K562 (cell line): ENCODE measurements at regions not wholly inside any gene's neighbourhood (a gene's known extent, or its start where the extent isn't known, plus 50 kb on each side); places are given as distances from the start of the nearest gene placed in this dataset.

Experiments used
- ATAC-seq: fragments of 200-7000 bp; cut with Tn5 transposase; 3 replicates; pipeline ENCODE4 v1.9.1; 2020; ENCODE audit warnings: moderate library complexity
- BruUV-seq: library from RNA; stranded (reverse); fragments of 400-500 nt; replicated peaks from 2 replicates; lab custom pipeline; 2021; lab: Mats Ljungman, UMichigan
- CTCF ChIA-PET: fragments of 300-600 bp; formaldehyde crosslinking; extraction: SDS; loops from one replicate; lab custom pipeline; 2021; ENCODE audit warnings: low intra/inter-chr PET ratio; lab: Yijun Ruan, JAX
- POLR2A ChIA-PET: fragments of 300-600, 350-650 bp; sonication (Branson Sonifier 250); formaldehyde crosslinking; extraction: SDS; loops from one replicate; lab custom pipeline; 2021; ENCODE audit warnings: antibody characterized with exemption, inconsistent platforms; lab: Yijun Ruan, JAX
- DNase-seq, 4 experiments: peaks; one replicate each; pipeline versions ENCODE4 v3.0.0 to v3.0.0-alpha.2; 2011 to 2018; ENCODE audit warnings: low spot score in 3 of 4, mixed read lengths in 3 of 4; ENCODE audit errors: extremely low read depth in 1 of 4
- FAIRE-seq: peaks from 2 replicates; lab custom pipeline; 2011; peaks lifted over from hg19 to GRCh38; lab: Jason Lieb, UNC
- H2AFZ ChIP-seq: 2 replicates; pipeline ENCODE4 v1.6.0; 2011; ENCODE audit warnings: low read depth, low read length, control low read depth, inconsistent platforms
- H3K27ac ChIP-seq: fragments of 200-600 bp; 3 replicates; pipeline ENCODE4 v1.8.0; 2011; ENCODE audit warnings: low read depth, mild to moderate bottlenecking, control low read depth, inconsistent platforms, low read length, moderate library complexity, mixed read lengths; ENCODE audit errors: extremely low read depth
- H3K27me3 ChIP-seq, 2 experiments: fragments of 300-600 bp in 1 of 2; 2 replicates in 1 of 2; 3 replicates in 1 of 2; pipeline versions ENCODE4 v1.6.0 to v1.8.0; 2011; ENCODE audit warnings: inconsistent platforms in 2 of 2, low read length in 2 of 2, mild to moderate bottlenecking in 1 of 2, mixed read lengths in 1 of 2, moderate library complexity in 1 of 2; ENCODE audit not compliant: control insufficient read depth in 2 of 2, insufficient read depth in 2 of 2
- H3K36me3 ChIP-seq: fragments of 300-600 bp; 3 replicates; pipeline ENCODE4 v1.8.0; 2011; ENCODE audit warnings: mild to moderate bottlenecking, low read length, inconsistent platforms; ENCODE audit not compliant: control insufficient read depth, insufficient read depth
- H3K4me1 ChIP-seq, 2 experiments: fragments of 200-600 bp in 1 of 2; replicated peaks in 1 of 2; 2 replicates in 1 of 2; 3 replicates in 1 of 2; pipeline versions ENCODE4 v1.5.1 to v1.8.0; 2011; ENCODE audit warnings: inconsistent platforms in 2 of 2, low read length in 2 of 2, mild to moderate bottlenecking in 1 of 2, mixed read lengths in 1 of 2, moderate library complexity in 1 of 2; ENCODE audit not compliant: control insufficient read depth in 2 of 2, insufficient read depth in 2 of 2
- H3K4me2 ChIP-seq: 2 replicates; pipeline ENCODE4 v1.6.1; 2011; ENCODE audit warnings: low read length, control low read depth, inconsistent platforms, mixed read lengths; ENCODE audit not compliant: insufficient read depth
- H3K4me3 ChIP-seq: fragments of 200-600 bp; sonication (generic), shearing (Covaris generic); 2 replicates; pipeline ENCODE4 v1.5.1; 2016; ENCODE audit warnings: control low read depth, inconsistent platforms
- H3K79me2 ChIP-seq: fragments of 200-600 bp; 3 replicates; pipeline ENCODE4 v1.8.0; 2011; ENCODE audit warnings: low read length, inconsistent platforms; ENCODE audit not compliant: control insufficient read depth, insufficient read depth
- H3K9ac ChIP-seq, 2 experiments: 2 replicates each; pipeline versions ENCODE4 v1.6.0 to v1.6.1; 2011; ENCODE audit warnings: low read depth in 2 of 2, low read length in 2 of 2, control low read depth in 1 of 2, inconsistent platforms in 1 of 2, mild to moderate bottlenecking in 1 of 2, mixed read lengths in 1 of 2; ENCODE audit not compliant: insufficient read depth in 1 of 2
- H3K9me1 ChIP-seq: one replicate; pipeline ENCODE4 v1.6.0; 2011; ENCODE audit warnings: inconsistent platforms, mild to moderate bottlenecking, low read length, moderate library complexity; ENCODE audit not compliant: control insufficient read depth, insufficient read depth
- H3K9me3 ChIP-seq: replicated peaks from 2 replicates; pipeline ENCODE4 v1.5.1; 2011; ENCODE audit warnings: low read depth, low read length, inconsistent platforms; ENCODE audit not compliant: control insufficient read depth, insufficient read depth
- H4K20me1 ChIP-seq: replicated peaks from 2 replicates; pipeline ENCODE4 v1.6.1; 2011; ENCODE audit warnings: low read length, inconsistent platforms, mixed read lengths; ENCODE audit not compliant: control insufficient read depth, insufficient read depth
- CBX2 ChIP-seq: fragments of 200-600 bp; sonication (generic); IDR thresholded peaks from one replicate; pipeline ENCODE4 v1.6.1; 2012; ENCODE audit warnings: mild to moderate bottlenecking, low read length, inconsistent platforms; ENCODE audit not compliant: insufficient read depth, poor library complexity, severe bottlenecking
- CHCHD3 ChIP-seq: fragments of 250-450 bp; sonication (Bioruptor Pico); IDR thresholded peaks from 2 replicates; pipeline ENCODE4 v2.1.2; 2022; ENCODE audit warnings: mild to moderate bottlenecking
- CTCF ChIP-seq, 3 experiments: IDR thresholded peaks in 2 of 3; conservative IDR thresholded peaks in 1 of 3; 2 replicates each; pipeline ENCODE4 v1.5.1; 2011 to 2012; ENCODE audit warnings: low read length in 3 of 3, mild to moderate bottlenecking in 3 of 3, control low read depth in 2 of 3, improper control_type of control experiment in 1 of 3, inconsistent platforms in 1 of 3, low read depth in 1 of 3, mixed read lengths in 1 of 3, moderate library complexity in 1 of 3; ENCODE audit not compliant: insufficient read depth in 2 of 3
- DEAF1 ChIP-seq: fragments of 450-650 bp; formaldehyde crosslinking; IDR thresholded peaks from 2 replicates; pipeline ENCODE4 v1.4.0; 2020; ENCODE audit warnings: mild to moderate bottlenecking, moderate library complexity
- FOXK2 ChIP-seq, 2 experiments: fragments of 450-650 bp; IDR thresholded peaks in 1 of 2; conservative IDR thresholded peaks in 1 of 2; 2 replicates each; pipeline ENCODE4 v1.6.1; 2016; ENCODE audit warnings: low read depth in 2 of 2, mild to moderate bottlenecking in 1 of 2
- MCM2 ChIP-seq: fragments of 450-650 bp; IDR thresholded peaks from 2 replicates; pipeline ENCODE4 v1.6.1; 2017; ENCODE audit warnings: low read depth, mild to moderate bottlenecking
- POLR2AphosphoS5 ChIP-seq: IDR thresholded peaks from 2 replicates; pipeline ENCODE4 v1.6.1; 2011; ENCODE audit warnings: mild to moderate bottlenecking, low read depth, low read length, moderate library complexity; ENCODE audit not compliant: control insufficient read depth, insufficient read depth
- REST ChIP-seq, 2 experiments: fragments of 450-650 bp; formaldehyde crosslinking in 1 of 2; IDR thresholded peaks; 2 replicates each; pipeline versions ENCODE4 v1.4.0 to v1.6.1; 2014 to 2020; ENCODE audit warnings: mild to moderate bottlenecking in 2 of 2, borderline replicate concordance in 1 of 2, low read depth in 1 of 2
- ZNF699 ChIP-seq: fragments of 250-450 bp; sonication (Bioruptor Pico); IDR thresholded peaks from 2 replicates; pipeline ENCODE4 v1.8.0; 2021; ENCODE audit warnings: mild to moderate bottlenecking, moderate library complexity; ENCODE audit not compliant: insufficient replicate concordance
- WGBS: fragments of 100-300 bp; shearing (Covaris generic); methylation state at CpG from one replicate; pipeline ENCODE4 v1.1.6; 2016; ENCODE audit warnings: low coverage, mixed read lengths; ENCODE audit not compliant: insufficient coverage; ENCODE audit errors: missing lambda C conversion rate; 5-methylcytosine and 5-hydroxymethylcytosine counted together
- in situ Hi-C: fragments of 300-500 bp; cut with MboI; formaldehyde crosslinking; loops from 4 replicates; pipeline ENCODE4 v1.15.0; 2018; ENCODE audit warnings: inconsistent platforms, mixed read lengths
- intact Hi-C: fragments of 100-400 bp; cut with micrococcal nuclease; formaldehyde crosslinking; loops from 2 replicates; pipeline ENCODE4 v1.14.2; 2022

- WGBS, result 1% methylated on average over 5 of the region's 5 CpGs
- POLR2A ChIA-PET, result interaction anchor here (0.5 kb wide), 1 partner anchor 126 kb away, joined by 5 read pairs; no protein-coding TSS in a partner anchor
- H3K79me2 ChIP-seq, result no peaks in the 10 kb centered on the region
- H3K9me3 ChIP-seq, result no peaks in the 10 kb centered on the region
- peak; percentile 84 for ATAC-seq
- H3K4me1 ChIP-seq, result peaks cover 0 to 10% of the 10 kb centered on the region in 2 experiments; a peak in 2 of 5 replicates
- FAIRE-seq, result peak; percentile 98
- peak; percentile 67 to 79 (median 69) for DNase-seq
- in situ Hi-C loops (loop anchor here (10.0 to 25.0 kb wide), 2 partner anchors 969 to 1871 kb away; partner anchors contain the start of gene SOX2), intact Hi-C loops (loop anchor here (1.0 to 10.0 kb wide), 7 partner anchors 66 to 1879 kb away; no protein-coding TSS in a partner anchor)
- no peak overlapping the region for H3K4me2 ChIP-seq
- H4K20me1 ChIP-seq, result no peaks in the 10 kb centered on the region
- BruUV-seq, result no TSS peak
- peak overlapping the region; percentile 82 for H2AFZ ChIP-seq
- H3K36me3 ChIP-seq, result no peaks in the 10 kb centered on the region
- CTCF ChIA-PET, result interaction anchor here (0.6 to 2.9 kb wide), 2 partner anchors 300 to 974 kb away, joined by 4 to 11 read pairs; no protein-coding TSS in a partner anchor
- H3K27me3 ChIP-seq, result 0 out of 5 replicates have a peak, but pooled peaks cover 0 to 4% of the 10 kb centered on the region in 2 experiments
- H3K9ac ChIP-seq, result no peak overlapping the region
- H3K4me3 ChIP-seq, result no peak overlapping the region
- no peak overlapping the region for H3K27ac ChIP-seq
- H3K9me1 ChIP-seq, result no peaks in the 10 kb centered on the region
- TF ChIP-seq CHCHD3 (CRISPR knock-in tag) (no peak), ZNF699 (CRISPR knock-in tag) (no peak), MCM2 (no peak), CBX2 (no peak), POLR2AphosphoS5 (no peak), FOXK2 (conservative IDR thresholded peaks at IDR 0.05 in 1 of 2, IDR thresholded peaks at IDR 0.05 in 1 of 2; ENCODE audit: low read depth in 2 of 2) (0 out of 4 replicates have a peak, but pooled peaks of 1 of the 2 experiments have one; percentile 42), CTCF (IDR thresholded peaks at IDR 0.05 in 2 of 3, conservative IDR thresholded peaks at IDR 0.05 in 1 of 3; ENCODE audit: insufficient read depth in 2 of 3, low read depth in 1 of 3, low read length in 3 of 3) (peak; percentile 81 to 96 (median 91)), DEAF1 (peak; percentile 83), REST (IDR thresholded peaks at IDR 0.05; ENCODE audit: borderline replicate concordance) (peak; percentile 51; the same call in 1 of the 2 replicates), REST (CRISPR knock-in tag; IDR thresholded peaks at IDR 0.05; ENCODE audit: low read depth) (no peak)
Observed at GRCh38 chr3:182683453-182683852, 109.9 kb upstream of the ATP11B start.
